ENCODE measurements at regions not wholly inside any gene's neighbourhood (a gene's known extent, or its start where the extent isn't known, plus 50 kb on each side); places are given as distances from the start of the nearest gene placed in this dataset.

- no peak for DNase-seq (ENCODE audit: low spot score)
- Histone ChIP-seq H3K36me3 (replicated peaks in 1 of 2; ENCODE audit: control insufficient read depth in 2 of 2, insufficient read depth in 2 of 2, low read length in 2 of 2) (no peaks in the 10 kb centered on the region), H3K79me1 (ENCODE audit: low read depth, low read length) (no peaks in the 10 kb centered on the region), H3K4me1 (ENCODE audit: control insufficient read depth in 2 of 2, insufficient read depth in 1 of 2, low read depth in 1 of 2, low read length in 2 of 2) (peaks cover 0 to 3% of the 10 kb centered on the region in 2 donors), H3K9ac (ENCODE audit: low read depth, low read length, poor library complexity) (no peak overlapping the region), H3K4ac (ENCODE audit: low read length) (no peak overlapping the region), H3K4me3 (ENCODE audit: low read length in 2 of 2) (no peak overlapping the region), H3K27ac (replicated peaks; ENCODE audit: low read length) (no peak overlapping the region), H3K18ac (ENCODE audit: low read length) (no peak overlapping the region), H3K23ac (ENCODE audit: low read depth, low read length, poor library complexity) (no peak overlapping the region), H2BK120ac (ENCODE audit: low read depth, low read length) (no peak overlapping the region), H2BK15ac (ENCODE audit: low read length) (no peak overlapping the region), H2BK5ac (ENCODE audit: low read length) (no peak overlapping the region), H2AFZ (ENCODE audit: low read length) (no peak overlapping the region), H3K27me3 (ENCODE audit: control insufficient read depth in 3 of 3, insufficient read depth in 3 of 3, low read depth in 1 of 3, low read length in 3 of 3) (no peaks in the 10 kb centered on the region), H3K9me3 (replicated peaks in 1 of 2; ENCODE audit: control insufficient read depth in 2 of 2, insufficient read depth in 1 of 2, low read depth in 1 of 2, low read length in 2 of 2) (no peaks in the 10 kb centered on the region), H3K4me2 (ENCODE audit: insufficient read depth, low read length, poor library complexity, severe bottlenecking) (no peak overlapping the region), H2BK12ac (ENCODE audit: low read length) (no peak overlapping the region), H4K8ac (ENCODE audit: low read depth, low read length) (no peak overlapping the region), H3K14ac (ENCODE audit: low read length) (no peak overlapping the region), H2AK5ac (ENCODE audit: low read depth, low read length) (no peak overlapping the region), H4K91ac (ENCODE audit: low read depth, low read length, poor library complexity) (no peak overlapping the region)
- no CpG with 5 or more reads among the region's 3 CpGs for WGBS, 2 donors (ENCODE audit: extremely low coverage in 2 of 2, insufficient read length in 2 of 2, insufficient replicate concordance in 1 of 2)
Observed at GRCh38 chr9:18189871-18190670, 283.9 kb upstream of the ADAMTSL1 start.

- Histone ChIP-seq H2BK12ac (ENCODE audit: low read length) (no peak overlapping the region), H3K14ac (ENCODE audit: low read length) (peak overlapping the region; percentile 72), H4K8ac (ENCODE audit: low read depth, low read length) (no peak overlapping the region), H3K36me3 (replicated peaks in 1 of 2; ENCODE audit: control insufficient read depth in 2 of 2, insufficient read depth in 2 of 2, low read length in 2 of 2) (no peaks in the 10 kb centered on the region), H3K4ac (ENCODE audit: low read length) (no peak overlapping the region), H3K4me2 (ENCODE audit: insufficient read depth, low read length, poor library complexity, severe bottlenecking) (no peak overlapping the region), H4K91ac (ENCODE audit: low read depth, low read length, poor library complexity) (no peak overlapping the region), H3K27ac (replicated peaks; ENCODE audit: low read length) (no peak overlapping the region), H3K23ac (ENCODE audit: low read depth, low read length, poor library complexity) (no peak overlapping the region), H2BK15ac (ENCODE audit: low read length) (no peak overlapping the region), H3K9ac (ENCODE audit: low read depth, low read length, poor library complexity) (no peak overlapping the region), H2BK5ac (ENCODE audit: low read length) (no peak overlapping the region), H2BK120ac (ENCODE audit: low read depth, low read length) (no peak overlapping the region), H3K4me3 (ENCODE audit: low read length in 2 of 2) (no peak overlapping the region), H3K4me1 (ENCODE audit: control insufficient read depth in 2 of 2, insufficient read depth in 1 of 2, low read depth in 1 of 2, low read length in 2 of 2) (peaks cover 0 to 3% of the 10 kb centered on the region in 2 donors), H3K79me1 (ENCODE audit: low read depth, low read length) (no peaks in the 10 kb centered on the region), H2AFZ (ENCODE audit: low read length) (no peak overlapping the region), H3K27me3 (ENCODE audit: control insufficient read depth in 3 of 3, insufficient read depth in 3 of 3, low read depth in 1 of 3, low read length in 3 of 3) (no peaks in the 10 kb centered on the region), H3K18ac (ENCODE audit: low read length) (peak overlapping the region; percentile 42), H2AK5ac (ENCODE audit: low read depth, low read length) (no peak overlapping the region), H3K9me3 (replicated peaks in 1 of 2; ENCODE audit: control insufficient read depth in 2 of 2, insufficient read depth in 1 of 2, low read depth in 1 of 2, low read length in 2 of 2) (no peaks in the 10 kb centered on the region)
- no peak for DNase-seq (ENCODE audit: low spot score)
- WGBS, 2 donors (ENCODE audit: extremely low coverage in 2 of 2, insufficient read length in 2 of 2, insufficient replicate concordance in 1 of 2): no CpG with 5 or more reads among the region's 4 CpGs
Observed at GRCh38 chr9:18190671-18191374, 283.1 kb upstream of the ADAMTSL1 start.

- WGBS, 2 donors (ENCODE audit: extremely low coverage in 2 of 2, insufficient read length in 2 of 2, insufficient replicate concordance in 1 of 2): no CpG with 5 or more reads among the region's 3 CpGs
- no peak overlapping the region for H3K14ac ChIP-seq (ENCODE audit: low read length)
- H2BK120ac ChIP-seq (ENCODE audit: low read depth, low read length): no peak overlapping the region
- no peak overlapping the region for H3K9ac ChIP-seq (ENCODE audit: low read depth, low read length, poor library complexity)
- H3K79me1 ChIP-seq (ENCODE audit: low read depth, low read length): no peaks in the 10 kb centered on the region
- no peak overlapping the region for H4K8ac ChIP-seq (ENCODE audit: low read depth, low read length)
- H2BK5ac ChIP-seq (ENCODE audit: low read length): no peak overlapping the region
- DNase-seq (ENCODE audit: low spot score): no peak
- no peak overlapping the region for H2BK12ac ChIP-seq (ENCODE audit: low read length)
- no peak overlapping the region for H2AFZ ChIP-seq (ENCODE audit: low read length)
- H3K27ac ChIP-seq (replicated peaks; ENCODE audit: low read length): no peak overlapping the region
- no peaks in the 10 kb centered on the region for H3K9me3 ChIP-seq (replicated peaks in 1 of 2; ENCODE audit: control insufficient read depth in 2 of 2, insufficient read depth in 1 of 2, low read depth in 1 of 2, low read length in 2 of 2)
- no peak overlapping the region for H3K4me2 ChIP-seq (ENCODE audit: insufficient read depth, low read length, poor library complexity, severe bottlenecking)
- no peak overlapping the region for H2BK15ac ChIP-seq (ENCODE audit: low read length)
- peaks cover 0 to 3% of the 10 kb centered on the region in 2 donors for H3K4me1 ChIP-seq (ENCODE audit: control insufficient read depth in 2 of 2, insufficient read depth in 1 of 2, low read depth in 1 of 2, low read length in 2 of 2)
- no peak overlapping the region for H3K4ac ChIP-seq (ENCODE audit: low read length)
- H3K27me3 ChIP-seq (ENCODE audit: control insufficient read depth in 3 of 3, insufficient read depth in 3 of 3, low read depth in 1 of 3, low read length in 3 of 3): no peaks in the 10 kb centered on the region
- no peak overlapping the region for H4K91ac ChIP-seq (ENCODE audit: low read depth, low read length, poor library complexity)
- H2AK5ac ChIP-seq (ENCODE audit: low read depth, low read length): no peak overlapping the region
- H3K18ac ChIP-seq (ENCODE audit: low read length): no peak overlapping the region
- H3K36me3 ChIP-seq (replicated peaks in 1 of 2; ENCODE audit: control insufficient read depth in 2 of 2, insufficient read depth in 2 of 2, low read length in 2 of 2): no peaks in the 10 kb centered on the region
- H3K4me3 ChIP-seq (ENCODE audit: low read length in 2 of 2): no peak overlapping the region
- no peak overlapping the region for H3K23ac ChIP-seq (ENCODE audit: low read depth, low read length, poor library complexity)
Observed at GRCh38 chr9:18194316-18194715, 279.6 kb upstream of the ADAMTSL1 start.

- no peak overlapping the region for H4K8ac ChIP-seq (ENCODE audit: low read depth, low read length)
- no CpG with 5 or more reads among the region's 3 CpGs for WGBS, 2 donors (ENCODE audit: extremely low coverage in 2 of 2, insufficient read length in 2 of 2, insufficient replicate concordance in 1 of 2)
Observed at GRCh38 chr9:18195223-18195622, 278.7 kb upstream of the ADAMTSL1 start.

More at GRCh38 chr9:18195223-18195622, 278.7 kb upstream of the ADAMTSL1 start:
- Histone ChIP-seq H2BK5ac (ENCODE audit: low read length) (no peak overlapping the region), H3K4me3 (ENCODE audit: low read length in 2 of 2) (no peak overlapping the region), H4K91ac (ENCODE audit: low read depth, low read length, poor library complexity) (no peak overlapping the region), H3K27me3 (ENCODE audit: control insufficient read depth in 3 of 3, insufficient read depth in 3 of 3, low read depth in 1 of 3, low read length in 3 of 3) (no peaks in the 10 kb centered on the region), H2BK12ac (ENCODE audit: low read length) (no peak overlapping the region), H3K4me2 (ENCODE audit: insufficient read depth, low read length, poor library complexity, severe bottlenecking) (no peak overlapping the region), H3K79me1 (ENCODE audit: low read depth, low read length) (no peaks in the 10 kb centered on the region), H3K23ac (ENCODE audit: low read depth, low read length, poor library complexity) (no peak overlapping the region), H3K14ac (ENCODE audit: low read length) (no peak overlapping the region), H3K4me1 (ENCODE audit: control insufficient read depth in 2 of 2, insufficient read depth in 1 of 2, low read depth in 1 of 2, low read length in 2 of 2) (peaks cover 0 to 3% of the 10 kb centered on the region in 2 donors), H2AFZ (ENCODE audit: low read length) (no peak overlapping the region), H2BK120ac (ENCODE audit: low read depth, low read length) (no peak overlapping the region), H3K9ac (ENCODE audit: low read depth, low read length, poor library complexity) (no peak overlapping the region), H2BK15ac (ENCODE audit: low read length) (no peak overlapping the region), H3K27ac (replicated peaks; ENCODE audit: low read length) (no peak overlapping the region), H3K4ac (ENCODE audit: low read length) (no peak overlapping the region), H3K9me3 (replicated peaks in 1 of 2; ENCODE audit: control insufficient read depth in 2 of 2, insufficient read depth in 1 of 2, low read depth in 1 of 2, low read length in 2 of 2) (no peaks in the 10 kb centered on the region), H3K36me3 (replicated peaks in 1 of 2; ENCODE audit: control insufficient read depth in 2 of 2, insufficient read depth in 2 of 2, low read length in 2 of 2) (no peaks in the 10 kb centered on the region), H2AK5ac (ENCODE audit: low read depth, low read length) (no peak overlapping the region), H3K18ac (ENCODE audit: low read length) (no peak overlapping the region)
- no peak for DNase-seq (ENCODE audit: low spot score)
